ENCODE measurements at regions not wholly inside any gene's neighbourhood (a gene's known extent, or its start where the extent isn't known, plus 50 kb on each side); places are given as distances from the start of the nearest gene placed in this dataset.
A peak's percentile ranks its signal among the peaks of the same experiment; 100 is the strongest.

DNA sequence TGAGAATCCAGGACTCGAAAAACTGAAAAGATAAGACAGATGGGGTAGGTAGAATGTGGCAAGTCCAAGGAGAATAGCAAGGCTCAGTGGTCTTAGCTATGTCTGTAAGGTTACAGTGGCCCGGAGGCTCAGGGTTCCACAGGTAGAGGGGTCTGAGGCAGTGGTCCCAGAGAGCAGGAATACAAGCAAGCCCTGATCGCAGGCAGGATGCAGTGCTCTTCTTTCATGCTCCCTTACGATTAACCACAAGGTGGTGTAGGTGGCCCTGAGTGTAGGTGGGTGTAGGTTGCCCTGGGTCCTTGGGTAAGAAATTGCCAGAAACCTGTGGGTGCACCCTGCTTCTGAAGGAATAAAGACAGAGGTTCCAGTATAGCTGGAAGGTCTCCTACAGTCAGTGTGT, 99.1 kb upstream of the RAB3GAP2 start:
- H3K4me3 ChIP-seq (replicated peaks in 1 of 3; ENCODE audit: insufficient read depth in 1 of 3, low read depth in 2 of 3, low read length in 3 of 3) = no peak overlapping the region
- TF ChIP-seq RBFOX2 (IDR thresholded peaks at IDR 0.05; ENCODE audit: low read depth, low read length) = no peak
- TF ChIP-seq POLR2AphosphoS5 (IDR thresholded peaks at IDR 0.05; ENCODE audit: low read depth, low read length) = no peak
- TF ChIP-seq, protein P1, sequence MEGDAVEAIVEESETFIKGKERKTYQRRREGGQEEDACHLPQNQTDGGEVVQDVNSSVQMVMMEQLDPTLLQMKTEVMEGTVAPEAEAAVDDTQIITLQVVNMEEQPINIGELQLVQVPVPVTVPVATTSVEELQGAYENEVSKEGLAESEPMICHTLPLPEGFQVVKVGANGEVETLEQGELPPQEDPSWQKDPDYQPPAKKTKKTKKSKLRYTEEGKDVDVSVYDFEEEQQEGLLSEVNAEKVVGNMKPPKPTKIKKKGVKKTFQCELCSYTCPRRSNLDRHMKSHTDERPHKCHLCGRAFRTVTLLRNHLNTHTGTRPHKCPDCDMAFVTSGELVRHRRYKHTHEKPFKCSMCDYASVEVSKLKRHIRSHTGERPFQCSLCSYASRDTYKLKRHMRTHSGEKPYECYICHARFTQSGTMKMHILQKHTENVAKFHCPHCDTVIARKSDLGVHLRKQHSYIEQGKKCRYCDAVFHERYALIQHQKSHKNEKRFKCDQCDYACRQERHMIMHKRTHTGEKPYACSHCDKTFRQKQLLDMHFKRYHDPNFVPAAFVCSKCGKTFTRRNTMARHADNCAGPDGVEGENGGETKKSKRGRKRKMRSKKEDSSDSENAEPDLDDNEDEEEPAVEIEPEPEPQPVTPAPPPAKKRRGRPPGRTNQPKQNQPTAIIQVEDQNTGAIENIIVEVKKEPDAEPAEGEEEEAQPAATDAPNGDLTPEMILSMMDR (CRISPR knock-in tag; IDR thresholded peaks at IDR 0.05) = peak; percentile 28
- TF ChIP-seq, protein P2, sequence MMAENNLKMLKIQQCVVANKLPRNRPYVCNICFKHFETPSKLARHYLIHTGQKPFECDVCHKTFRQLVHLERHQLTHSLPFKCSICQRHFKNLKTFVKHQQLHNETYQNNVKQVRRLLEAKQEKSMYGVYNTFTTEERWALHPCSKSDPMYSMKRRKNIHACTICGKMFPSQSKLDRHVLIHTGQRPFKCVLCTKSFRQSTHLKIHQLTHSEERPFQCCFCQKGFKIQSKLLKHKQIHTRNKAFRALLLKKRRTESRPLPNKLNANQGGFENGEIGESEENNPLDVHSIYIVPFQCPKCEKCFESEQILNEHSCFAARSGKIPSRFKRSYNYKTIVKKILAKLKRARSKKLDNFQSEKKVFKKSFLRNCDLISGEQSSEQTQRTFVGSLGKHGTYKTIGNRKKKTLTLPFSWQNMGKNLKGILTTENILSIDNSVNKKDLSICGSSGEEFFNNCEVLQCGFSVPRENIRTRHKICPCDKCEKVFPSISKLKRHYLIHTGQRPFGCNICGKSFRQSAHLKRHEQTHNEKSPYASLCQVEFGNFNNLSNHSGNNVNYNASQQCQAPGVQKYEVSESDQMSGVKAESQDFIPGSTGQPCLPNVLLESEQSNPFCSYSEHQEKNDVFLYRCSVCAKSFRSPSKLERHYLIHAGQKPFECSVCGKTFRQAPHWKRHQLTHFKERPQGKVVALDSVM (CRISPR knock-in tag; IDR thresholded peaks at IDR 0.05) = no peak
- TF ChIP-seq PHF21A (CRISPR knock-in tag; IDR thresholded peaks at IDR 0.05) = no peak
- no peak for TF ChIP-seq ZNF101 (CRISPR knock-in tag; IDR thresholded peaks at IDR 0.05; ENCODE audit: borderline replicate concordance, low read depth)
- TF ChIP-seq STAG1 (CRISPR knock-in tag; IDR thresholded peaks at IDR 0.05) = peak; percentile 22; the same call in 1 of the 2 replicates
- TF ChIP-seq, protein P3, sequence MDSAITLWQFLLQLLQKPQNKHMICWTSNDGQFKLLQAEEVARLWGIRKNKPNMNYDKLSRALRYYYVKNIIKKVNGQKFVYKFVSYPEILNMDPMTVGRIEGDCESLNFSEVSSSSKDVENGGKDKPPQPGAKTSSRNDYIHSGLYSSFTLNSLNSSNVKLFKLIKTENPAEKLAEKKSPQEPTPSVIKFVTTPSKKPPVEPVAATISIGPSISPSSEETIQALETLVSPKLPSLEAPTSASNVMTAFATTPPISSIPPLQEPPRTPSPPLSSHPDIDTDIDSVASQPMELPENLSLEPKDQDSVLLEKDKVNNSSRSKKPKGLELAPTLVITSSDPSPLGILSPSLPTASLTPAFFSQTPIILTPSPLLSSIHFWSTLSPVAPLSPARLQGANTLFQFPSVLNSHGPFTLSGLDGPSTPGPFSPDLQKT (CRISPR knock-in tag; IDR thresholded peaks at IDR 0.05; ENCODE audit: borderline replicate concordance) = no peak
- no peak overlapping the region for H3K9ac ChIP-seq (ENCODE audit: insufficient read depth, low read depth, low read length)
- no peaks in the 10 kb centered on the region for H3K9me3 ChIP-seq (ENCODE audit: low read length)
- ATAC-seq = peak; percentile 74
- no peak for FAIRE-seq
- no peaks in the 10 kb centered on the region for H4K20me1 ChIP-seq (ENCODE audit: insufficient read depth, low read length)
- no peaks in the 10 kb centered on the region for H3K27me3 ChIP-seq (ENCODE audit: control insufficient read depth in 1 of 2, insufficient read depth in 2 of 2, low read length in 2 of 2)
- ChIA-PET POLR2A (no interaction called here), CTCF (ENCODE audit: low intra/inter-chr PET ratio, low total read pairs) (no interaction called here)
- H2AFZ ChIP-seq (ENCODE audit: low read length) = no peak overlapping the region
- in situ Hi-C loops (cut with HindIII; ENCODE audit: extremely low pct_ligation_motif_present, low pct_unique_long_range_greater_than_20kb) = no loop called here
- no peaks in the 10 kb centered on the region for H3K79me2 ChIP-seq (ENCODE audit: insufficient read depth, low read length)
- DNase-seq (ENCODE audit: low spot score) = no peak
- no peaks in the 10 kb centered on the region for H3K36me3 ChIP-seq (replicated peaks in 1 of 2; ENCODE audit: control insufficient read depth in 1 of 2, insufficient read depth in 2 of 2, low read length in 2 of 2)
- H3K4me2 ChIP-seq (ENCODE audit: low read depth, low read length) = no peak overlapping the region
- intact Hi-C loops (cut with micrococcal nuclease; ENCODE audit: unreplicated experiment) = loop anchor here (5.0 kb wide), 1 partner anchor 141 kb away; no protein-coding TSS in a partner anchor
- H3K27ac ChIP-seq (ENCODE audit: extremely low read length, insufficient read depth, low read length) = no peak overlapping the region
- H3K4me1 ChIP-seq (ENCODE audit: insufficient read depth, low read length) = no peaks in the 10 kb centered on the region
- WGBS (ENCODE audit: low lambda C conversion rate) = 27% methylated on average over 3 of the region's 4 CpGs
- no TSS peak for BruUV-seq (replicated peaks)
